GDM1 (cell line): ENCODE measurements at regions not wholly inside any gene's neighbourhood (a gene's known extent, or its start where the extent isn't known, plus 50 kb on each side); places are given as distances from the start of the nearest gene placed in this dataset.

ENCODE experiments used
- DNase-seq: peaks from one replicate; lab custom pipeline; 2025; lab: John Stamatoyannopoulos, UW

- no peak for DNase-seq
Observed at GRCh38 chr9:1267141-1267570, 217.0 kb downstream of the DMRT2 start.

GRCh38 chr9:1267581-1267980 lies 217.4 kb downstream of the DMRT2 start:
- no peak for DNase-seq

- no peak for DNase-seq
Observed at GRCh38 chr9:1269533-1270315, 219.6 kb downstream of the DMRT2 start.

- no peak for DNase-seq
Observed at GRCh38 chr9:1271367-1271766, 221.2 kb downstream of the DMRT2 start.

GRCh38 chr9:1271786-1272185 lies 221.6 kb downstream of the DMRT2 start:
- DNase-seq: no peak

GRCh38 chr9:1272488-1272887 lies 222.3 kb downstream of the DMRT2 start:
- no peak for DNase-seq

GRCh38 chr9:1273859-1274258 lies 223.7 kb downstream of the DMRT2 start:
- no peak for DNase-seq

GRCh38 chr9:1274334-1274733 lies 224.2 kb downstream of the DMRT2 start:
- no peak for DNase-seq

GRCh38 chr9:1276474-1276873 lies 226.3 kb downstream of the DMRT2 start:
- no peak for DNase-seq

- no peak for DNase-seq
Observed at GRCh38 chr9:1284727-1285126, 234.6 kb downstream of the DMRT2 start.

- no peak for DNase-seq
Observed at GRCh38 chr9:1285526-1285925, 235.4 kb downstream of the DMRT2 start.

- DNase-seq: no peak
Observed at GRCh38 chr9:1292384-1292783, 242.2 kb downstream of the DMRT2 start.

- no peak for DNase-seq
Observed at GRCh38 chr9:1294641-1295258, 244.6 kb downstream of the DMRT2 start.

GRCh38 chr9:1296331-1296730 lies 246.2 kb downstream of the DMRT2 start:
- no peak for DNase-seq

- DNase-seq: no peak
Observed at GRCh38 chr9:1298046-1298445, 247.9 kb downstream of the DMRT2 start.

- DNase-seq: no peak
Observed at GRCh38 chr9:1300941-1301340, 250.8 kb downstream of the DMRT2 start.

- no peak for DNase-seq
Observed at GRCh38 chr9:1303932-1304331, 253.8 kb downstream of the DMRT2 start.

GRCh38 chr9:1311462-1312042 lies 261.4 kb downstream of the DMRT2 start:
- DNase-seq: no peak

- DNase-seq: no peak
Observed at GRCh38 chr9:1319436-1319835, 269.3 kb downstream of the DMRT2 start.

GRCh38 chr9:1320051-1320557 lies 269.9 kb downstream of the DMRT2 start:
- no peak for DNase-seq

- no peak for DNase-seq
Observed at GRCh38 chr9:1320607-1321195, 270.5 kb downstream of the DMRT2 start.

- DNase-seq: no peak
Observed at GRCh38 chr9:1327467-1327866, 277.3 kb downstream of the DMRT2 start.

GRCh38 chr9:1328341-1328740 lies 278.2 kb downstream of the DMRT2 start:
- no peak for DNase-seq
